Cardiac muscle cell (in vitro differentiated cells and primary cell): ENCODE measurements at regions not wholly inside any gene's neighbourhood (a gene's known extent, or its start where the extent isn't known, plus 50 kb on each side); places are given as distances from the start of the nearest gene placed in this dataset.
A peak's percentile ranks its signal among the peaks of the same experiment; 100 is the strongest.

ENCODE experiments used
- DNase-seq, 2 donors: peaks; one replicate each; pipeline versions ENCODE4 v3.0.0 to v3.0.0-alpha.2; 2010 to 2017; ENCODE audit warnings: low read depth in 1 of 2, low spot score in 1 of 2
- H3K27ac ChIP-seq: fragments of 200-600 bp; sonication (generic); 2 replicates; pipeline ENCODE4 v1.5.1; 2016
- H3K27me3 ChIP-seq: fragments of 200-600 bp; sonication (generic); 2 replicates; pipeline ENCODE4 v1.6.0; 2016; ENCODE audit warnings: control low read depth
- H3K36me3 ChIP-seq: fragments of 200-600 bp; sonication (generic); 2 replicates; pipeline ENCODE4 v1.5.1; 2016; ENCODE audit warnings: control low read depth
- H3K4me1 ChIP-seq: fragments of 200-600 bp; sonication (generic); 2 replicates; pipeline ENCODE4 v1.8.1; 2017; ENCODE audit warnings: low read depth, mild to moderate bottlenecking, mixed run types
- H3K4me3 ChIP-seq: fragments of 200-600 bp; sonication (generic); 2 replicates; pipeline ENCODE4 v1.5.1; 2016; ENCODE audit warnings: mild to moderate bottlenecking
- H3K9me3 ChIP-seq: fragments of 200-600 bp; sonication (generic); 2 replicates; pipeline ENCODE4 v1.5.1; 2017; ENCODE audit warnings: low read depth, mild to moderate bottlenecking, control low read depth
- TF ChIP-seq, protein P1 (sequence below): IDR thresholded peaks from 2 replicates; pipeline ENCODE4 v1.5.1; 2012; ENCODE audit warnings: low read depth, mild to moderate bottlenecking, low read length

DNA sequence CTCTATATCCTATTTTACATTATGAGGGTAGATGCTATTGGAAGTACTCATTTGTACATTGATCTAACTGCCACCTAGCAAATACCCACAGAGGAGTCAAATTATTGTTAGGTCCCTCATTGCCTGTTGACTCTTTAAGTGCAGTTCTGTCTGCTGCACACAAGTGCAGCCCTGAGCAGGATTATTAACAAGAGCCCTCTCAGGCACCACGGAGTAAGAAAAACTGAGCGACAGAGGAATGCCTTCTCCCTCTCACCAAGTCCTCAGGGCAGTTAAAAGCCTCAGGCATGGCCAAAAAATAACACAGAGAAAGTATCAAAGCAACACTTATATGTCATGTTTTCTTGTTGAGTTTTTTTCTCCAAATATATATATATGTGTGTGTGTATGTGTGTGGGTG is 340.0 kb upstream of the NRG3 start:
- H3K4me3 ChIP-seq: no peak overlapping the region
- DNase-seq: peak in 1 of 2 donors; percentile 65
- H3K27me3 ChIP-seq: no peaks in the 10 kb centered on the region
- no peaks in the 10 kb centered on the region for H3K9me3 ChIP-seq
- peaks cover 12% of the 10 kb centered on the region for H3K4me1 ChIP-seq
- H3K27ac ChIP-seq: peak overlapping the region; percentile 5
- no peaks in the 10 kb centered on the region for H3K36me3 ChIP-seq
- TF ChIP-seq, protein P1, sequence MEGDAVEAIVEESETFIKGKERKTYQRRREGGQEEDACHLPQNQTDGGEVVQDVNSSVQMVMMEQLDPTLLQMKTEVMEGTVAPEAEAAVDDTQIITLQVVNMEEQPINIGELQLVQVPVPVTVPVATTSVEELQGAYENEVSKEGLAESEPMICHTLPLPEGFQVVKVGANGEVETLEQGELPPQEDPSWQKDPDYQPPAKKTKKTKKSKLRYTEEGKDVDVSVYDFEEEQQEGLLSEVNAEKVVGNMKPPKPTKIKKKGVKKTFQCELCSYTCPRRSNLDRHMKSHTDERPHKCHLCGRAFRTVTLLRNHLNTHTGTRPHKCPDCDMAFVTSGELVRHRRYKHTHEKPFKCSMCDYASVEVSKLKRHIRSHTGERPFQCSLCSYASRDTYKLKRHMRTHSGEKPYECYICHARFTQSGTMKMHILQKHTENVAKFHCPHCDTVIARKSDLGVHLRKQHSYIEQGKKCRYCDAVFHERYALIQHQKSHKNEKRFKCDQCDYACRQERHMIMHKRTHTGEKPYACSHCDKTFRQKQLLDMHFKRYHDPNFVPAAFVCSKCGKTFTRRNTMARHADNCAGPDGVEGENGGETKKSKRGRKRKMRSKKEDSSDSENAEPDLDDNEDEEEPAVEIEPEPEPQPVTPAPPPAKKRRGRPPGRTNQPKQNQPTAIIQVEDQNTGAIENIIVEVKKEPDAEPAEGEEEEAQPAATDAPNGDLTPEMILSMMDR: no peak

DNA sequence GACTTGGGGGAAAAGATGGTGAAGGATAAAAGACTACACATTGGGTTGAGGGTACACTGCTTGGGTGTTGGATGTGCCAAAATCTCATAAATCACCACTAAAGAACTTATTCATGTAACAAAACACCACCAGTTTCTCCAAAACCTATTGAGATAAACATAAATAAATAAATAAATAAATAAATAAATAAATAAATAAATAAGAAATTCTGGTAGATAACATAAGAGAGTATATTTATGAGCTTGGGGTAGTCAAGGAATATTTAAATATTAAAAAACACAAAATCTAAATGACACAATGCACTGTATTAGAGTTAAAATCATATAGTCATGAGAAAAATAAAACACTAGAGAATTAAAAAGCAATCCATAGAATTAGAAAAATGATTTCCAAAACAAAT is 333.5 kb upstream of the NRG3 start:
- no peak overlapping the region for H3K27ac ChIP-seq
- DNase-seq: no peak
- TF ChIP-seq, protein P1: no peak
- H3K27me3 ChIP-seq: no peaks in the 10 kb centered on the region
- H3K4me3 ChIP-seq: no peak overlapping the region
- H3K9me3 ChIP-seq: no peaks in the 10 kb centered on the region
- H3K36me3 ChIP-seq: no peaks in the 10 kb centered on the region
- no peaks in the 10 kb centered on the region for H3K4me1 ChIP-seq

DNA sequence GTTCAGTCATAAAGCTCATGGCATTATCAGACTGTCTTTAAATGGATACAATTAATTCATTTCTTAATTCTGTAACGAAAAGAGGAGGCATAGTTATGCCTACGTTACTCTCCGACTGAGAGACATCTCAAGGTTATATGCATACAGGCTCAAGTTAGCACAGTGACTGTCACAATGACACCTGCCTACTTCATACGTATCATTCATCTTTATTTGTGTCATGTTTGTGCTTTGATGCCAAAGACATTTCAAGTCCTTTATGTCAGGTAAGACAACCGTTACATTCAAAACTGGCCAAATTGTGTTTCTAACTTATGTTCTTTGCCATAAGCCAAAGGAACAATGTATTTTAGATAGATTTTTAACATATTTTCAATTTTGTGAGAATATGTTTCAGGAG is 328.8 kb upstream of the NRG3 start:
- H3K9me3 ChIP-seq: no peaks in the 10 kb centered on the region
- no peak for DNase-seq
- TF ChIP-seq, protein P1: no peak
- H3K27me3 ChIP-seq: no peaks in the 10 kb centered on the region
- no peaks in the 10 kb centered on the region for H3K4me1 ChIP-seq
- H3K4me3 ChIP-seq: no peak overlapping the region
- H3K36me3 ChIP-seq: no peaks in the 10 kb centered on the region
- no peak overlapping the region for H3K27ac ChIP-seq

DNA sequence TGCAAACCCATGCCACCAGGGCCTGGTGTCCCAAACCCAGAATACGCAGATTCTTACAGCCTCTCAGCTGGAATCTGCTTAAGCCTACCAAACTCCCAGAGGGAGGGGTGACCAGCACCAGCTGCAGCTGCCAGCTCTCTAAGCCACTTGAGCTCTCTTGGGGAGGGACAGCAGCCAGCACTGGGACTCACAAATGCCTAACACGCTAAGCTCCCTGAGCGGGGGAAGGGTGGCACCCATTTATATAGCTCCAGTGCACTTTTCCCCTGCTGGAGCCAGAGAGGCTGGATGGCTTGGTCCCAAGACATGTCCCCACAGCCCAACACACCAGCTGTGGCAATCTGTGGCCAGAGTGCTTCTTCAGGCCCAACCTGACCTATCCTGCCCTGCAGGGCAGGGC is 326.8 kb upstream of the NRG3 start:
- no peaks in the 10 kb centered on the region for H3K27me3 ChIP-seq

DNA sequence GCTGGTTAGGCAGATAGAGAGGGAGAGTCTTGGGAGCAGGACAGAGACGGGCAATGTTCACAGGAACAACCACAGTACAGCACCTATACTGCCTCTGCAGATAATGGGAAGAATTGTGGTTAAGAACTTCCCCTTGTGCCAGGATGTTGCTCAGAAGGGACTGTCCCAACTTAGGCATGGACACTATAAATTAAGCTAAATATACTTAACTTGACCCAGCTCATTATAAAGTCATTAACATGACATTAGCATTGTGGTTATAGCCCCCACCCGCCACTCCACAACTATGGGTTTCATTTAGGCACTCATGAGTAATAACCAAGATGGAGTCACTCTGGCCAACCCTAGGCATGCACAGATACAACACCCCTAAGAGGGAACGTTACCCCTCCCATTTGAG is 310.9 kb upstream of the NRG3 start:
- no peak overlapping the region for H3K4me3 ChIP-seq
- H3K4me1 ChIP-seq: no peaks in the 10 kb centered on the region
- DNase-seq: no peak
- H3K27me3 ChIP-seq: no peaks in the 10 kb centered on the region
- TF ChIP-seq, protein P1: no peak
- H3K36me3 ChIP-seq: no peaks in the 10 kb centered on the region
- H3K27ac ChIP-seq: no peak overlapping the region
- no peaks in the 10 kb centered on the region for H3K9me3 ChIP-seq

More for the DNA sequence above, 326.8 kb upstream of the NRG3 start:
- peak in 1 of 2 donors; percentile 19 for DNase-seq
- no peaks in the 10 kb centered on the region for H3K4me1 ChIP-seq
- H3K9me3 ChIP-seq: no peaks in the 10 kb centered on the region
- H3K36me3 ChIP-seq: no peaks in the 10 kb centered on the region
- TF ChIP-seq, protein P1: no peak
- H3K4me3 ChIP-seq: no peak overlapping the region
- H3K27ac ChIP-seq: no peak overlapping the region

DNA sequence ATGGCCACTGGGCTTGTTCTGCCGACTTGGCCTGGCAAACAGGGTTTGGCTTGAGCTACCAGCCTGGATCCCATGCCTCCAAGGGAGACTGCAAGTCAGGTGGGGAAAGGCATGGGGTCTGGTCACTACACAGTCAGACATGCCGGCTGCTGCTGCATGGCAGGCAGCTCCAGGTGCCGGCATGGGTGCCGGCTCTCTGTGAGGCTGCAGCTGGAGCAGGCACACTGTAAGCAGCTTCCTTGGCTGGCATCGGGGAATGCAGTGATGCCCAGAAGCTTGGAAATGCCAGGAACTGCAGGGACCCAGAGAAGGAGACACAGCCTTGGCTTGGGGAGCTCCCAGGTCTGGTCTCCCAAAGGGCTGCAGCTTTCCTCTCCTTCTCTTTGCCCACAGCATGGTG is 305.5 kb upstream of the NRG3 start:
- no peaks in the 10 kb centered on the region for H3K27me3 ChIP-seq
- no peaks in the 10 kb centered on the region for H3K4me1 ChIP-seq
- DNase-seq: no peak
- H3K27ac ChIP-seq: no peak overlapping the region
- no peaks in the 10 kb centered on the region for H3K9me3 ChIP-seq
- TF ChIP-seq, protein P1: no peak
- H3K36me3 ChIP-seq: no peaks in the 10 kb centered on the region
- no peak overlapping the region for H3K4me3 ChIP-seq
